Right lobe of liver (tissue), 4 donors: ENCODE measurements at regions not wholly inside any gene's neighbourhood (a gene's known extent, or its start where the extent isn't known, plus 50 kb on each side); places are given as distances from the start of the nearest gene placed in this dataset.

Experiments
- POLR2A ChIP-seq: fragments of 450-650 bp; IDR thresholded peaks from one replicate; pipeline ENCODE4 v1.6.1; 2017; ENCODE audit warnings: antibody characterized with exemption, mild to moderate bottlenecking
- TF ChIP-seq, protein P1 (sequence below), 4 donors: fragments of 200-600 bp in 3 of 4; fragments of 450-650 bp in 1 of 4; IDR thresholded peaks; one replicate each; pipeline versions ENCODE4 v1.5.1 to v1.8.0; 2016 to 2022; ENCODE audit warnings: antibody characterized with exemption in 4 of 4, mild to moderate bottlenecking in 2 of 4
- donor health status: DM: no; HTN: no; CAD: no.
- donor health status: DM: no; HTN: no; CAD: no.
- donor health status: DM: no; HTN: yes; CAD: no.

DNA sequence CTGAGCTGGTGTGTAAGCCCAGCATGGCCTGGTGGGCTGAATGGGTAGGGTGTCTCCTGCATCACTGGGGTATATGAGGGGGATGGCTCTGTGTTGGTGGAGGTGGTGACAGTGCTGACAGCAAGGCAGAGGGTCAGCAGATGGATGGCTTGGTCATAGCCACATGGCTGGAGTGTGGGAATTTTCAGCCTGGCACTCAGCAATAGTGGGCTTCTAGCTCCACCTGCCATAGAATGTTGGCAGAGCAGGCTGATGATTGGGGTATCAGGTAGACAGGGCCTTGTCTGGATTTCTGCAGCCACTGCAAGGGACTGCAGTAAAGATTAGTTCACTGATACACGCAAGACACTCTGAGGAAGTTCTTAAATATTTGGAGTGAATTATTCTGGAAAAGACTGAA lies 137.5 kb upstream of the BACH2 start:
- no peak for TF ChIP-seq POLR2A
- TF ChIP-seq, protein P1, sequence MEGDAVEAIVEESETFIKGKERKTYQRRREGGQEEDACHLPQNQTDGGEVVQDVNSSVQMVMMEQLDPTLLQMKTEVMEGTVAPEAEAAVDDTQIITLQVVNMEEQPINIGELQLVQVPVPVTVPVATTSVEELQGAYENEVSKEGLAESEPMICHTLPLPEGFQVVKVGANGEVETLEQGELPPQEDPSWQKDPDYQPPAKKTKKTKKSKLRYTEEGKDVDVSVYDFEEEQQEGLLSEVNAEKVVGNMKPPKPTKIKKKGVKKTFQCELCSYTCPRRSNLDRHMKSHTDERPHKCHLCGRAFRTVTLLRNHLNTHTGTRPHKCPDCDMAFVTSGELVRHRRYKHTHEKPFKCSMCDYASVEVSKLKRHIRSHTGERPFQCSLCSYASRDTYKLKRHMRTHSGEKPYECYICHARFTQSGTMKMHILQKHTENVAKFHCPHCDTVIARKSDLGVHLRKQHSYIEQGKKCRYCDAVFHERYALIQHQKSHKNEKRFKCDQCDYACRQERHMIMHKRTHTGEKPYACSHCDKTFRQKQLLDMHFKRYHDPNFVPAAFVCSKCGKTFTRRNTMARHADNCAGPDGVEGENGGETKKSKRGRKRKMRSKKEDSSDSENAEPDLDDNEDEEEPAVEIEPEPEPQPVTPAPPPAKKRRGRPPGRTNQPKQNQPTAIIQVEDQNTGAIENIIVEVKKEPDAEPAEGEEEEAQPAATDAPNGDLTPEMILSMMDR (IDR thresholded peaks at IDR 0.05), result no peak
